Colonic mucosa (tissue), 4 donors: ENCODE measurements at regions not wholly inside any gene's neighbourhood (a gene's known extent, or its start where the extent isn't known, plus 50 kb on each side); places are given as distances from the start of the nearest gene placed in this dataset.

Source experiments
- DNase-seq: peaks from one replicate; pipeline ENCODE4 v3.0.0-alpha.2; 2020
- H3K27ac ChIP-seq: fragments of 200-600 bp; one replicate; pipeline ENCODE4 v1.8.0; 2021
- H3K27me3 ChIP-seq: fragments of 200-600 bp; one replicate; pipeline ENCODE4 v1.8.0; 2021
- H3K36me3 ChIP-seq: fragments of 200-600 bp; one replicate; pipeline ENCODE4 v1.8.0; 2021
- H3K4me1 ChIP-seq: fragments of 200-600 bp; one replicate; pipeline ENCODE4 v1.8.0; 2021; ENCODE audit warnings: mild to moderate bottlenecking
- H3K4me3 ChIP-seq: fragments of 200-600 bp; one replicate; pipeline ENCODE4 v1.8.0; 2021
- H3K9ac ChIP-seq, 2 donors: one replicate each; pipeline ENCODE4 v1.7.0; 2013; ENCODE audit warnings: control low read depth in 2 of 2, low read depth in 2 of 2, low read length in 2 of 2
- H3K9me3 ChIP-seq: fragments of 200-600 bp; one replicate; pipeline ENCODE4 v1.8.0; 2021
- intact Hi-C: fragments of 100-400 bp; cut with DNase I; formaldehyde crosslinking; loops from one replicate; pipeline ENCODE4 v1.14.1; 2022
- TF ChIP-seq, protein P1 (sequence below): fragments of 200-600 bp; IDR thresholded peaks from one replicate; pipeline ENCODE4 v1.8.0; 2022; ENCODE audit warnings: antibody characterized with exemption, mild to moderate bottlenecking
- donor health status: healthy.
- donor health status: DM: no; HTN: no; CAD: no.
- donor health status: DM: no; HTN: no; CAD: no.

DNA sequence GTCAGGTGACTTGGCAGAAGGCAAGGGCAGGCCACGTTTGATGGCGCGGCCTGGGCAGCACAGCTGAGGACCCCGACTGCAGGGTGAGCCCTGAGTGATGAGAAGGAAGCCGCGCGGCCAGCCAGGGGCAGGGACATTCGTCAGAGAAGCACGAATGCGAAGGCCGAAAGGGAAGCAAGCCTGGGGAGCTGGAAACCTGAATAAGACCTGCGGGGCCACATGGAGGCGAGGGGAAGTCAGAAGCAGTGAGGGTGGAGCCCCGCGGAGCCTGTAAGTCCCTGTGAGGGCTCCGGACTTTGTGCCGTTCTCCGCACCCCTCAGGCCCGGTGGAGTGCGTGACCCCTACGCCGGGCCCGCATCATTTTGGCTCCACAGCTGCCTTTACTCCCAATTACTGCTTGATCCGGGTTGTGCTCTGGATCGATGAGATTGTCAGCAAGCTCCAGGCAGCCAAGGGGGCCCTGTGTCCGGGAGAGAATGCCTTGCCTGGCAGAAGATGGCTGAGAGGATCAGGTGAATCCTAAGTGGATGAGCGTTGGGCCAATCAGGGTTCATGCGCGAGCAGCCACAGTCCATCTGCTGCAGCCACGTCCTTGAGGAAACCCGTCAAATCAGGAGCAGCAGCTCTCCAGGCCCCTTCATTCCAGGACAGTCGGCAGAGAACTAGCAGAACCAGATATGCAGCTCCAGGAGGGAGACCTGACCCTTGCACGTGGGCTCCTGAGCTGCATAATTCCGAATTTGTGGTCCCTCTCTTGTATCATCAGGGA, 293.3 kb upstream of the SHH start:
- Histone ChIP-seq H3K4me3 (no peak overlapping the region), H3K4me1 (no peaks in the 10 kb centered on the region), H3K9me3 (no peaks in the 10 kb centered on the region), H3K9ac (no peak overlapping the region), H3K27ac (no peak overlapping the region), H3K36me3 (no peaks in the 10 kb centered on the region), H3K27me3 (no peaks in the 10 kb centered on the region)
- TF ChIP-seq, protein P1, sequence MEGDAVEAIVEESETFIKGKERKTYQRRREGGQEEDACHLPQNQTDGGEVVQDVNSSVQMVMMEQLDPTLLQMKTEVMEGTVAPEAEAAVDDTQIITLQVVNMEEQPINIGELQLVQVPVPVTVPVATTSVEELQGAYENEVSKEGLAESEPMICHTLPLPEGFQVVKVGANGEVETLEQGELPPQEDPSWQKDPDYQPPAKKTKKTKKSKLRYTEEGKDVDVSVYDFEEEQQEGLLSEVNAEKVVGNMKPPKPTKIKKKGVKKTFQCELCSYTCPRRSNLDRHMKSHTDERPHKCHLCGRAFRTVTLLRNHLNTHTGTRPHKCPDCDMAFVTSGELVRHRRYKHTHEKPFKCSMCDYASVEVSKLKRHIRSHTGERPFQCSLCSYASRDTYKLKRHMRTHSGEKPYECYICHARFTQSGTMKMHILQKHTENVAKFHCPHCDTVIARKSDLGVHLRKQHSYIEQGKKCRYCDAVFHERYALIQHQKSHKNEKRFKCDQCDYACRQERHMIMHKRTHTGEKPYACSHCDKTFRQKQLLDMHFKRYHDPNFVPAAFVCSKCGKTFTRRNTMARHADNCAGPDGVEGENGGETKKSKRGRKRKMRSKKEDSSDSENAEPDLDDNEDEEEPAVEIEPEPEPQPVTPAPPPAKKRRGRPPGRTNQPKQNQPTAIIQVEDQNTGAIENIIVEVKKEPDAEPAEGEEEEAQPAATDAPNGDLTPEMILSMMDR: no peak
- DNase-seq: no peak
- intact Hi-C loops: no loop called here

DNA sequence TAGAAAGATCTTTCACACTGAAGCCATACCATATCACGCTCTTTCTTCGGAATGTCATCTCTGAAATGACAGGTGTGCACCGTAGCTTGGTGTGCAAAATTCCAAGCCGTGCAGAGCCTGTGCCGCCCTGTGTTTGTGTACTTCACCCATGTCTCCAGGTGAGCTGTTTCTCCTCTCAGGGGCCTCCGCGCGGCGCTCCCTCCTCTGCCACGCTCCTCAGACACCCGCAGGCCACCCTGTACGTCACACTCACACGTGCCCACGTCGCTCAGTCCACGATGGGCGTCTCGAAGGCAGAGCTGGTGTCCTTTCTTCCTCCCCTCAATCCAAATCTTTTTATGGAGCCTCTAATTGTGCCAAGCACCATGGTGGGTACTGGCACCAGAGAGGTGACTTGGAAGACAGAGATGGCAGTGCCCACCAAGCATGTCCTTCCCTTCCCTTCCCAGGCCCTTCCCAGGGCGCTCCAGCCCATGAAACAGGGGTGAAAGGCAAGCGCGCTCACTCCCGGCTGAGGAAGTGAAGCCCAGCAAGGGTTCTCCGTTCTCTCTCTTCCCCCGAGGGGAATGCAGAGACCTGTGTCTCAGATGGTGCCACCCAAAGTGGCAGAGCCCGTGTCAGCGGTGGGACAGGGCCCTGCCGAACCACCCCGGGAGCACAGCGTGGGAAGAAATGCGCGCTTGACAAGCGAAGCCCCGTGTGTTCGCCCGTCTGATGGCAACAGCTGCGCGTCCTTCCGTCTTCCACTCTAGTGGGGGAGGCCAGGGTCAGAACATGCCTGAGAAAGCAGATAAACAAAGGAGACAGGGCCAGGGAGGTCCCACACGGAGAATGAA, 292.5 kb upstream of the SHH start:
- H3K4me3 ChIP-seq: no peak overlapping the region
- TF ChIP-seq, protein P1: no peak
- H3K9me3 ChIP-seq: no peaks in the 10 kb centered on the region
- H3K27me3 ChIP-seq: no peaks in the 10 kb centered on the region
- no peaks in the 10 kb centered on the region for H3K4me1 ChIP-seq
- H3K27ac ChIP-seq: no peak overlapping the region
- H3K36me3 ChIP-seq: no peaks in the 10 kb centered on the region
- no peak for DNase-seq
- intact Hi-C loops: no loop called here
- no peak overlapping the region for H3K9ac ChIP-seq

DNA sequence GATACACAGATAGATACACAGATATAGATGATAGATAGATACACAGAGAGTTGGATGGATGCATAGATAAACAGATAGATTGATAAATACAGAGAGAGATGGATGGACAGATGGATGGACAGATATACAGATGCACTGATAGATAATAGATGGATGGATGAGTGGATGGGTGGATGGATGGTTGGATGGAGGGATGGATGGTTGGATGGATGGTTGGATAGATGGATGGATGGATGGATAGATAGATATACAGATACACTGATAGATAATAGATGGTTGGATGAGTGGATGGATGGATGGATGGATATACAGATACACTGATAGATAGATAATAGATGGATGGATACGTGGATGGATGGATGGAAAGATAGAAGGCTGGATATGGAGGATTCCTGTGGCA, 290.0 kb upstream of the SHH start:
- Histone ChIP-seq H3K27me3 (no peaks in the 10 kb centered on the region), H3K36me3 (no peaks in the 10 kb centered on the region), H3K4me3 (no peak overlapping the region), H3K4me1 (no peaks in the 10 kb centered on the region), H3K27ac (no peak overlapping the region), H3K9me3 (no peaks in the 10 kb centered on the region), H3K9ac (no peak overlapping the region)
- DNase-seq: no peak
- intact Hi-C loops: no loop called here
- TF ChIP-seq, protein P1: no peak

DNA sequence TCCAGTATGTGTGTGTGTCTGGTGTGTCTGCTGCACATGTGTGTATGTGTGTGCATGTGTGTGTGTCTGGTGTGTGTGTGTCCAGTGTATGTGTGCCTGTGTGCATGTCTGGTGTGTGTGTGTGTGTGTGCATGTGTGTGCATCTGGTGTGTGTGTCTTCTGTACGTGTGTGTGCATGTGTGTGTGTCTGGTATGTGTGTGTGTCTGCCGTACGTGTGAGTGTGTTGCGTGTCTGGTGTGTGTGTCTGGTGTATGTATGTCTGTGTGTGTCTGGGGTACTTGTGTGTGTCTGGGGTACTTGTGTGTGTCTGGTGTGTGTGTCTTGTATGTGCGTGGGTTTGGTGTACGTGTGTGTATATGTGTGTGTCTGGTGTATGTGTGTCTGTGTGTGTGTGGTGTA, 289.1 kb upstream of the SHH start:
- TF ChIP-seq, protein P1: no peak
- intact Hi-C loops: no loop called here

DNA sequence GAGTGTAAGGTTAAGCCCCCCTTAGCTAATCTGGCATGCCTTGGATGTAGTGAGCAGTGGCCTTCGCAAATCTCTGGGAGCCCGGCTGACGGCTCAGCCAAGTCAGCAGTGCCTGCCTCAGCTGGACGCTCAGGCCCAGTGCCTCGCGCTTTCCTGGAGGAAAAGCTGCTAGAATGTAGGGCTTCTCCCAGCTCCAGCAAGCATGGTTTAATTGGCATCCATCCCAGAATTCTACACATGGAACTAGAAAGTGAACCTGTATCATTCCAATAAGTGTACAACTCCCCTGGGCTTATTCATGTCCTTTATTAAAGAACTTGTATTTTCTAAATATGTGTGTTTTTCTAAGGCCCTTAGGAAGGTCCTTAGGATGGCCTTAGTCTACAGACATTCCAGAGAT, 287.8 kb upstream of the SHH start:
- TF ChIP-seq, protein P1: no peak
- H3K27me3 ChIP-seq: no peaks in the 10 kb centered on the region
- no peak overlapping the region for H3K4me3 ChIP-seq
- H3K27ac ChIP-seq: no peak overlapping the region
- intact Hi-C loops: no loop called here
- no peaks in the 10 kb centered on the region for H3K4me1 ChIP-seq
- H3K9ac ChIP-seq: no peak overlapping the region
- H3K36me3 ChIP-seq: no peaks in the 10 kb centered on the region
- no peak for DNase-seq
- no peaks in the 10 kb centered on the region for H3K9me3 ChIP-seq

More for the DNA sequence above, 289.1 kb upstream of the SHH start:
- Histone ChIP-seq H3K9me3 (no peaks in the 10 kb centered on the region), H3K27ac (no peak overlapping the region), H3K4me1 (no peaks in the 10 kb centered on the region), H3K9ac (no peak overlapping the region), H3K27me3 (no peaks in the 10 kb centered on the region), H3K4me3 (no peak overlapping the region), H3K36me3 (no peaks in the 10 kb centered on the region)
- no peak for DNase-seq
